CD4-positive, alpha-beta T cell treated with Interferon gamma for 1 hour (primary cell): ENCODE measurements at regions not wholly inside any gene's neighbourhood (a gene's known extent, or its start where the extent isn't known, plus 50 kb on each side); places are given as distances from the start of the nearest gene placed in this dataset.

Experiments
- DNase-seq: peaks from one replicate; pipeline ENCODE4 v3.0.0-alpha.2; 2020

DNA sequence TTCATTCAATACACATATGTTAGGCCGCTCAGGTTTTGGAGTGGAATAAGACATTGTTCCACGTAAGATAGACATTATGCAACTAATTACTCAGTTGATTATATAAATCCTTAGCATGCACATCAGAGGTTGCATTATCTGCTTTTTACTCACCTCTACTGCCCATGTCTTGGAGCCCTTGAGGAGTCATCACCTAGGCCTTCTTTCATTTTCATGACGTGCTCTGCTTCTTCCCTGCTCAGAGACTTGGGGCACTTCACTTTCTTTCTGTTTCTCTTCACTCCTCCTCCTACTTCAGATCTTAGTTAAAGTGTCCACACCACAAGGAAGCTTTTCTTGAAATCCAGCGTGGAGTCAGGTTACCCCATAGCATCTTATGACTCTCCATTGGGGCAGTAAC is 241.1 kb downstream of the TLR4 start:
- no peak for DNase-seq

GRCh38 chr9:117951127-117951526 is 246.9 kb downstream of the TLR4 start:
- no peak for DNase-seq

GRCh38 chr9:117952581-117952980 is 248.4 kb downstream of the TLR4 start:
- no peak for DNase-seq

DNA sequence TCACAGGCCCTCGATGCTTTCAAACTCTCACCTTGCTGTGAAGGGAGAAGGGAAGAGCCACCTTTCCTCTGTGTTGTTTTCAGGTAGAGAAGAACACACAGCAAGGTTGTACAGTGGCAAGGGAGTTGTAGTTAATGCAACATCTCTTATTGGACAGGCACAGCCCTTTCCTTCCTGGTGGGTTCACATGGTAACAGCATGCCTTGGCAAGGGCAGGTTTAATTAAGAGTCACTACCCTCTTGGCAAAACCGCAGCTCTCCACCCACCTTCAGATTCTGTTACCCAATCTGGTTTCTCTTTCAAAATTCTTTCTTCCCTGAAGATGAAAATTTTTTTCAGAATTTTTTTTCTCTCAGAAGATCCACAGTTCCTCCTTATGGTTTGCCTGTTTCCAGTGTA is 253.1 kb downstream of the TLR4 start:
- no peak for DNase-seq

GRCh38 chr9:117958726-117959125 is 254.5 kb downstream of the TLR4 start:
- no peak for DNase-seq

- DNase-seq, result no peak
These were observed 259.4 kb downstream of the TLR4 start for GRCh38 chr9:117963493-117964090.

- no peak for DNase-seq
These were observed 266.3 kb downstream of the TLR4 start for GRCh38 chr9:117970276-117971050.

GRCh38 chr9:117974108-117974507 is 269.9 kb downstream of the TLR4 start:
- DNase-seq, result no peak

DNA sequence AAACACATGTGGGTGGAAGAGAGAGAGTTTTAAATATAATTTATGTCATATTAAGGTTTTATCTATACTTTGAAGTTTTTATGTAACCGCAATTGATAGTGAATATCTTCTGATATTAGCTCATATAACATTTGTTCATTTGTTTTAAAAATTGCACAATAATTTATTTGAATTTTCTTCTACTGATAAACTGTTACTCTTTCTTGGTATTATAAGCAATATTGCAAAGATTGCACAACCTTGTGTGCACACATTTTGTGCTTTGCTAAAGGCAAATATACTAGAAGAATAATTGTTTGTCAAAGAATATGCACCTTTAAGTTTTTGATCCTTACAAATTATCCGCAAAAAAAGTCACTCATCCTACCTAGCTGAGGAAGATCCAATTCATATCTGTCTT is 275.7 kb downstream of the TLR4 start:
- no peak for DNase-seq

- DNase-seq, result no peak
These were observed 283.7 kb downstream of the TLR4 start for GRCh38 chr9:117987945-117988344.

- no peak for DNase-seq
These were observed 287.8 kb downstream of the TLR4 start for GRCh38 chr9:117992006-117992405.

GRCh38 chr9:118000581-118000980 is 296.4 kb downstream of the TLR4 start:
- no peak for DNase-seq

GRCh38 chr9:118003240-118003639 is 299.0 kb downstream of the TLR4 start:
- no peak for DNase-seq

DNA sequence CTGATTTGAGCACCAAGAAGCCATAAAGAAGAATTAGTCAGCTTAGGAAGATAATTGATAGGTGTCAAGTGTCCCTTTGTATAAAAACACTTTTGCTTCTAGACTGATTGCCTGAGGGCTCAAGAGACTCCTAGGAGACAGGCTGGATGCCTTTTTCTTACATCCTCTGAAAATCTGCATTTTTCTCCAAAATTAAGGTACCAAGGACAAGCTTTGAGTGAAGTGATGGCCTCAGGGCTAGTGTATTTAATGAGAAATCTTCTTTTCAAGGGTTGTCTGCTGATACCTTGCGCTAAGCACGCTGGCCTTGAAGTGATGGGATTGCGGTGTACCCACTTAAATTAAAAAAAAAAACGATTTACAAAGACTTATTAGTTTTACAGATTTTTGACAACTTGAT is 304.0 kb downstream of the TLR4 start:
- no peak for DNase-seq

DNA sequence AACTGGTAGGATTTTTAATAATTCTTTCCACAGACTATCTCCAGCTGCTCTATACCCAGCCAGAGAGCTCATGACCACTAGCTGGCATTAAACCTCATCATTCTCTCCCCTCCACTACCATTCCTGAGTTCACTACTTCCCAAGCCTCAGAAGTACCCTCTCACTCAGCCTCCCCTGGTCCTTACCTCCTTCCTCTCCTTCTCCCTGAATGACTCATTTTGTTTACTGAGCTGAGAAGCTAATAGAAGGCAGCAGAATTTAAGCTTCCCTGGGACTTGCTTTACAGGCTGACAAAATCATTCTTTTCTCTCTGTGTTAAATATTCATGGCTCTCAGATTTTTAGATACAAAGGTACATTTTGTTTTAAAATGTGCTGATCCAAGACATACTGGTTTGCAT is 305.4 kb downstream of the TLR4 start:
- DNase-seq, result no peak

- DNase-seq, result no peak
These were observed 313.5 kb downstream of the TLR4 start for GRCh38 chr9:118017607-118018122.

DNA sequence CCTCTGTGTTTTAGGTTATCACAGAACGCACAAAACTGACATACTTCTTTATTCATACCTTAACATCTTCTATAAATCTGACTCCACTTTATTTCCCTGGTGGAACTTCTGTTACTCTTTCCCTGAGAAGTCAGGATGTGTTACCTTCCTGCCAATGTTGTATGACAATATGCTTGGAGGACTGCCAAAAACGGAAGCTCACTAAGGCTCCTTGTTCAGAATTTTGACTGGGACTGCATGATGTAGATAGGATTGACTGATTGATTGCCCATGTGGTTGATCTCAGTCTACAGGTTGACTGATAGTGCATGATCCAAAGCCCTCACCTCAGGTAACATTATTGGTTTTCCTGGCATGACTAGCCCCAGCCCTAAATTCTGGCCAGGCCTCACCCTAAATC is 319.4 kb downstream of the TLR4 start:
- no peak for DNase-seq

- DNase-seq, result no peak
These were observed 324.0 kb downstream of the TLR4 start for GRCh38 chr9:118028225-118028624.

- DNase-seq, result no peak
These were observed 325.2 kb downstream of the TLR4 start for GRCh38 chr9:118029425-118029824.

GRCh38 chr9:118034701-118035100 is 330.5 kb downstream of the TLR4 start:
- DNase-seq, result no peak

DNA sequence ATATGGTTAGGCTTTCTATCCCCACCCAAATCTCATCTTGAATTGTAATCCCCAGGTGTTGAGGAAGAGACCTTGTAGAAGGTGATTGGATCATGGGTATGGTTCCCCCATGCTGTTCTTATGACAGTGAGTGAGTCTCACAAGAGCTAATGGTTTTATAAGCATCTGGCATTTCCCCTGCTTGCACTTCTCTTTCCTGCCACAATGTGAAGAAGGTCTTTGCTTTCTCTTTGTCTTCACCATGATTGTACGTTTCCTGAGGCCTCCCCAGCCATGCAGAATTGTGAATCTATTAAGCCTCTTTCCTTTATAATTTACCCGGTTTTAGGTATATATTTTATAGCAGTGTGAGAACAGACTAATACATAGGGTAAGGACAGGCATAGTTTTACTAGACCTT is 334.5 kb downstream of the TLR4 start:
- no peak for DNase-seq

- no peak for DNase-seq
These were observed 354.0 kb downstream of the TLR4 start for GRCh38 chr9:118058227-118058626.

- DNase-seq, result no peak
These were observed 355.5 kb downstream of the TLR4 start for GRCh38 chr9:118059484-118060278.

DNA sequence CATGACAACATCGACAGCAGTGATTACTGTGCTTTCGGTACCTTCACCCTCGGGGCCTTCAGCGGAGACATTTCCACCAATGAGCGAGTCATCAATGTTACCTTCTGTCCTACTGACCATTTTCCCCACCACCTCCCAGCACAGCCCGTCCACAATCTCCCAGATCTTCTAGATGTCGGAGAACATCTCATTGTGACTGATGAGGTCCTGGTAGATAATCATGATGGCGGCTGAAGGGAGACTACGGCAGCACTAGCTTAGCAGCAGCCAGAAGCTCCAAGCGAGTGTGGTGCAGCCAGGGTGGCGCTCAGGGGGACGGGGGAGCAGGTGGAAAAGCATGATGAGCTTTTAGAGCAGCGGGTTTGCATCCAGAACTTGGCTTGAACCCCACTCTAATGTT is 379.0 kb downstream of the TLR4 start:
- DNase-seq, result no peak
